ENCODE measurements at regions not wholly inside any gene's neighbourhood (a gene's known extent, or its start where the extent isn't known, plus 50 kb on each side); places are given as distances from the start of the nearest gene placed in this dataset.
"Not testable (repeated sequence)": the region's sequence is repeated elsewhere in the genome, so short reads cannot be mapped to it uniquely, and the experiment has no call there.

DNA sequence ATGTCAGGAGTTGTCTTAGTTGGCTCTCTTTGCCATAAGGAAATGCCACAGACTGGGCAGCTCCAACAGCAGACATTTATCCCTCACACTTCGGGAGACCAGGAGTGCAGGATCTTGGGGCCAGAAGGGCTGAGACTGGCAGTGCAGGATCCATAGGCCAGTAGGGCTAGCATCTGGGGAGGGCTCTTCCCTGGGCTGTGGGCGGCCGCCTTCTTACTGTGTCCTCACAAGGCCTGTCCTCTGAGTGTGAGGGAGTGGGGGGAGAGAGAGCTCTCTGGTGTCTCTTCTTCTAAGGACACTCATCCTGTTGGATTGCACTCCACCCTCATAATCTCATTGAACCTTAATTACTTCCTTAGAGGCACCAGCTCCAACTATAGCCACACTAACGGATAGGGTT, 87.5 kb upstream of the LRPAP1 start:
- TF ChIP-seq, protein P1, sequence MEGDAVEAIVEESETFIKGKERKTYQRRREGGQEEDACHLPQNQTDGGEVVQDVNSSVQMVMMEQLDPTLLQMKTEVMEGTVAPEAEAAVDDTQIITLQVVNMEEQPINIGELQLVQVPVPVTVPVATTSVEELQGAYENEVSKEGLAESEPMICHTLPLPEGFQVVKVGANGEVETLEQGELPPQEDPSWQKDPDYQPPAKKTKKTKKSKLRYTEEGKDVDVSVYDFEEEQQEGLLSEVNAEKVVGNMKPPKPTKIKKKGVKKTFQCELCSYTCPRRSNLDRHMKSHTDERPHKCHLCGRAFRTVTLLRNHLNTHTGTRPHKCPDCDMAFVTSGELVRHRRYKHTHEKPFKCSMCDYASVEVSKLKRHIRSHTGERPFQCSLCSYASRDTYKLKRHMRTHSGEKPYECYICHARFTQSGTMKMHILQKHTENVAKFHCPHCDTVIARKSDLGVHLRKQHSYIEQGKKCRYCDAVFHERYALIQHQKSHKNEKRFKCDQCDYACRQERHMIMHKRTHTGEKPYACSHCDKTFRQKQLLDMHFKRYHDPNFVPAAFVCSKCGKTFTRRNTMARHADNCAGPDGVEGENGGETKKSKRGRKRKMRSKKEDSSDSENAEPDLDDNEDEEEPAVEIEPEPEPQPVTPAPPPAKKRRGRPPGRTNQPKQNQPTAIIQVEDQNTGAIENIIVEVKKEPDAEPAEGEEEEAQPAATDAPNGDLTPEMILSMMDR (IDR thresholded peaks at IDR 0.05): not testable (repeated sequence)
- not testable (repeated sequence) for TF ChIP-seq ZFX (IDR thresholded peaks at IDR 0.05; ENCODE audit: borderline replicate concordance)
